ENCODE measurements at regions not wholly inside any gene's neighbourhood (a gene's known extent, or its start where the extent isn't known, plus 50 kb on each side); places are given as distances from the start of the nearest gene placed in this dataset.

DNA sequence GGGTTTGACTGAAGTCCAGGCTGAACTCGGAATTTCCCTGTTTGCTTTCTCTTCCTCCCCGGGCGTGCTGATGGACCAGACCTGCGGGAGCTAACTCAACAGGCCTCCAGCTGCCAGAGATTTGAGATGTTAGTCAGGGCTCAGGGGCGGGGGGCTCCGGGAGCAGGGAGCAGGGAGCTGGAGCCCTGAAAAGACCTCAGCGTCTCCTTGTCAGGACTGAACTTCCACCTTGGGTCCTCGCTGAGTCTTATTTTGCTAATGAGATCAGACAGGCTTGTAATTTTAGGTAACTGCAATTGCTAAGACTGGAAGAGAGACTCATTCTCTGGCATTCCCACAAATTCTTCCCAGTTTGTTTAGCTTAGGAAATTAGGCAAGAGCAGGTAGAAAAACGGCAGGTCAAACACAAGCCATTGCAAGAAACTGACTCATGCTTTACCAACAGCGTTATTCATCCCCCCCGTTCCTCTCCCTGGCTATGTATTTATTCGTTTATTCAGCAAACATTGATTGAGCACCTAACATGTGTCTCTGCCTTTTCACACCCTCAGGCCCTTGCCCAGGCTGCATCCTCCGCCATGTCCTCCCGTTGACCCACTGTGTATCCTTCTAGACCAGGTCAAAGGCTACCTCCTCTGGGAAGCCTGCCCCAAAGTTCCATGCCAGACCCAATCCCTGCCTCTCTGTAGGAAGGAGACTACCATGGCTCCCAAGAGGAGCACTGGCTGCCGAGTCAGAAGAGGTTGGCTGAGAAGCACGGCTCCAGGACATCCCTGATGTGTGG, 80.4 kb upstream of the DIO3 start:
- Histone ChIP-seq H3K27me3 (peaks cover 0 to 26% (median 0%) of the 10 kb centered on the region in 3 donors), H3K4me3 (no peak overlapping the region), H3K9me3 (peaks cover 0 to 19% (median 13%) of the 10 kb centered on the region in 4 donors), H3K4me1 (peaks cover 0 to 17% (median 10%) of the 10 kb centered on the region in 4 donors), H3K36me3 (no peaks in the 10 kb centered on the region), H3K27ac (peak overlapping the region; percentile 23 to 69 (median 62))
- intact Hi-C loops (cut with DNase I; ENCODE audit: low total_unique reads): no loop called here
- peak; percentile 15 to 65 for DNase-seq
- TF ChIP-seq CTCF (IDR thresholded peaks at IDR 0.05): no peak
- peak in 1 of 3 donors; percentile 45 for TF ChIP-seq POLR2AphosphoS5 (IDR thresholded peaks at IDR 0.05)
- 27 to 40% (median 30%) methylated on average over 16 of the region's 16 CpGs for WGBS, 5 donors

- Histone ChIP-seq H3K4me3 (no peak overlapping the region), H3K36me3 (no peaks in the 10 kb centered on the region), H3K4me1 (peaks cover 0 to 11% (median 7%) of the 10 kb centered on the region in 4 donors), H3K9me3 (peaks cover 0 to 24% (median 17%) of the 10 kb centered on the region in 4 donors), H3K27ac (peak overlapping the region in 2 of 5 donors; percentile 57 to 69), H3K27me3 (peaks cover 0 to 20% (median 0%) of the 10 kb centered on the region in 3 donors)
- peak in 1 of 2 donors; percentile 13 for DNase-seq
- intact Hi-C loops (cut with DNase I; ENCODE audit: low total_unique reads): no loop called here
- WGBS, 5 donors: 66 to 81% (median 74%) methylated on average over 5 of the region's 5 CpGs
- TF ChIP-seq POLR2AphosphoS5 (IDR thresholded peaks at IDR 0.05) (no peak), POLR2A (IDR thresholded peaks at IDR 0.05) (no peak), CTCF (IDR thresholded peaks at IDR 0.05) (no peak), EP300 (IDR thresholded peaks at IDR 0.05) (no peak)
Measured at GRCh38 chr14:101481557-101481956, 79.7 kb upstream of the DIO3 start.

- TF ChIP-seq POLR2AphosphoS5 (IDR thresholded peaks at IDR 0.05): no peak
- no peak for TF ChIP-seq EP300 (IDR thresholded peaks at IDR 0.05)
- TF ChIP-seq POLR2A (IDR thresholded peaks at IDR 0.05): no peak
- TF ChIP-seq CTCF (IDR thresholded peaks at IDR 0.05): no peak
- DNase-seq: no peak
- 73 to 87% (median 83%) methylated on average over 4 of the region's 4 CpGs for WGBS, 5 donors
Measured at GRCh38 chr14:101482066-101482465, 79.2 kb upstream of the DIO3 start.

GRCh38 chr14:101483829-101484228, 77.5 kb upstream of the DIO3 start:
- TF ChIP-seq EP300 (IDR thresholded peaks at IDR 0.05) (no peak), POLR2AphosphoS5 (IDR thresholded peaks at IDR 0.05) (no peak), CTCF (IDR thresholded peaks at IDR 0.05) (no peak), POLR2A (IDR thresholded peaks at IDR 0.05) (no peak)
- peaks cover 0 to 11% (median 0%) of the 10 kb centered on the region in 3 donors for H3K27me3 ChIP-seq
- H3K4me3 ChIP-seq: no peak overlapping the region
- no peak overlapping the region for H3K27ac ChIP-seq
- 85 to 90% (median 88%) methylated on average over 4 of the region's 4 CpGs for WGBS, 5 donors
- DNase-seq: no peak
- H3K9me3 ChIP-seq: peaks cover 0 to 34% (median 22%) of the 10 kb centered on the region in 4 donors
- H3K36me3 ChIP-seq: no peaks in the 10 kb centered on the region
- intact Hi-C loops (cut with DNase I; ENCODE audit: low total_unique reads): no loop called here
- H3K4me1 ChIP-seq: peaks cover 0 to 9% (median 5%) of the 10 kb centered on the region in 4 donors

More at GRCh38 chr14:101482066-101482465, 79.2 kb upstream of the DIO3 start:
- Histone ChIP-seq H3K9me3 (peaks cover 0 to 27% (median 21%) of the 10 kb centered on the region in 4 donors), H3K36me3 (no peaks in the 10 kb centered on the region), H3K4me1 (peaks cover 0 to 9% (median 5%) of the 10 kb centered on the region in 4 donors), H3K4me3 (no peak overlapping the region), H3K27me3 (peaks cover 0 to 19% (median 0%) of the 10 kb centered on the region in 3 donors), H3K27ac (no peak overlapping the region)
- intact Hi-C loops (cut with DNase I; ENCODE audit: low total_unique reads): no loop called here
